ENCODE measurements at regions not wholly inside any gene's neighbourhood (a gene's known extent, or its start where the extent isn't known, plus 50 kb on each side); places are given as distances from the start of the nearest gene placed in this dataset.
"Not testable (repeated sequence)": the region's sequence is repeated elsewhere in the genome, so short reads cannot be mapped to it uniquely, and the experiment has no call there.

GRCh38 chr2:111451692-111452199 lies 331.0 kb downstream of the BCL2L11 start:
- TF ChIP-seq POLR2A, CTCF (IDR thresholded peaks at IDR 0.05): not testable (repeated sequence)

Data from gastroesophageal sphincter (tissue), 3 donors.